NCI-H2196 (cell line): ENCODE measurements at regions not wholly inside any gene's neighbourhood (a gene's known extent, or its start where the extent isn't known, plus 50 kb on each side); places are given as distances from the start of the nearest gene placed in this dataset.
A peak's percentile ranks its signal among the peaks of the same experiment; 100 is the strongest.
"Not testable (repeated sequence)": the region's sequence is repeated elsewhere in the genome, so short reads cannot be mapped to it uniquely, and the experiment has no call there.

Experiments used
- DNase-seq: peaks from one replicate; lab custom pipeline; 2025; ENCODE audit not compliant: unreplicated experiment; lab: John Stamatoyannopoulos, UW

DNA sequence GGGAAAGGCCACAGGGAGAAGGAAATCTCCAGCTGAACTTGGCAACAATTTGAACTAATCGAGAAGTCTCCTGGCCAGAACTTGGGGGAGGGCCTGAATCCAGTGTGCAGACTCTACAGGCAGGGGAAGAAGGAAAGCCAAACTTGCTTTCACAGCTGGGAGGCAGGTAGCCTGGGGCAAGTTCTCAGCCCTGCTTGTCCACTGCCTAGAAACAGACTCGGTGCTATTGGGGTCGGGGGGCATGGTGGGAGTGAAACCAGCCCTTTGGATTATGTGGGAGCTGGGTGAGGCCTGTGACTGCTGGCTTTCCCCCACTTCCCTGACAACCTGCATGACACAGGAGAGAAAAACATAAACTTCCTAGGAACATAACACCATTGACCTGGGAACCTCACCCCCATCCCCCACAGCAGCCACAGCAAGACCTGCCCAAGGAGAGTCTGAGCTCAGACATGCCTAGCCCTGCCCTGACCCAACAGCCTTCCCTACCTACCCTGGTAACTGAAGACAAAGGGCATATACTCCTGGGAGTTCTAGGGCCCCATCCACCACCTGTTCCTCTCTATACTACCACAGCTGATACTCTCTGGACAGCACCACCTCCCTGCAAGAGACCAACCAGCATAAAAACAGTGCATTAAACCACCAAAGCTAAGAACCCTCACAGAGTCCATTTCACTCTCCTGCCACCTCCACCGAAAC lies 103.7 kb upstream of the MNS1 start:
- no peak for DNase-seq

GRCh38 chr15:56557415-56557814 lies 92.5 kb upstream of the MNS1 start:
- DNase-seq, result no peak

- DNase-seq, result no peak
Measured at GRCh38 chr15:56553486-56553885, 88.5 kb upstream of the MNS1 start.

- no peak for DNase-seq
Measured at GRCh38 chr15:56552659-56553058, 87.7 kb upstream of the MNS1 start.

- DNase-seq, result not testable (repeated sequence)
Measured at GRCh38 chr15:56540570-56540969, 75.6 kb upstream of the MNS1 start.

DNA sequence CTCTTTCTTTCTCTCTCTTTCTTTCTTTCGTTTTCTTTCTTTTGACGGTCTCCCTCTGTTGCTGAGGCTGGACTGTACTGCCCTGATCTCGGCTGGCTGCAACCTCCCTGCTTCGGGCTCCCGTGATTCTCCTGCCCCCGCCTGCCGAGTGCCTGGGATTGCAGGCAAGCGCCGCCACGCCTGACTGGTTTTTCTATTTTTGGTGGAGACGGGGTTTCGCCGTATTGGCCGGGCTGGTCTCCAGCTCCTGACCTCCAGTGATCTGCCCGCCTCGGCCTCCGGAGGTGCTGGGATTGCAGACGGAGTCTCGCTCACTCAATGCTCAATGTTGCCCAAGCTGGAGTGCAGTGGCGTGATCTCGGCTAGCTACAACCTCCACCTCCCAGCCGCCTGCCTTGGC lies 75.2 kb upstream of the MNS1 start:
- DNase-seq, result not testable (repeated sequence)

DNA sequence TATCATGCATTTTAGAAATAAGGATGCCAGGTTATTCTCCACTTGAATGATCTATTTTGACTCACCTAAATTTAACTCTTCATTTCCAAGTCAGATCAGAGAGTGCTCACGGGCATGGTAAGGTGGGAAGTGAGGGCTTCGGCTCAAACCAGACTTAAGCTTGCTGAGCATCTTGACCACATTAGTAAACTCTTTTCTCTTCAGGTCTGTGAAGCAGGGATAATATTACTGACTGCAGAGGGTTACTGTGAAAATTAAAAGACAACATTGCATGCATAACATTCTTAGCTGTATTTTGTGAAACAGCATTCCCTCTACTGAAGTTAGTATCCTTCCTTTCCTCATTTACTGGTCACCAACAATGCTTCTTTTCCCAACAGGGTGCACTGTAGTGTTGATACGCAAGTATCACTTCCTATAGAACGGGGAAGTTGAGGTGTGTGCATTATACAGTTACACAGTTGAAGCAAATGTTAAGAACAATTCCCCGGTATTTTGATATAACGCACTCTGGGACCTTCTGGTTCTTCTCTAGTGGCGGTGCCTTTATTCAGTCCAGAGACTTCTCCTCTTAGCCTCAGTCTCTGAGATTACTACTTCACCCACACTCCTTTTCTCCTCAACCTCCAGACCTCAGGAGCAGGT lies 74.1 kb upstream of the MNS1 start:
- no peak for DNase-seq

DNA sequence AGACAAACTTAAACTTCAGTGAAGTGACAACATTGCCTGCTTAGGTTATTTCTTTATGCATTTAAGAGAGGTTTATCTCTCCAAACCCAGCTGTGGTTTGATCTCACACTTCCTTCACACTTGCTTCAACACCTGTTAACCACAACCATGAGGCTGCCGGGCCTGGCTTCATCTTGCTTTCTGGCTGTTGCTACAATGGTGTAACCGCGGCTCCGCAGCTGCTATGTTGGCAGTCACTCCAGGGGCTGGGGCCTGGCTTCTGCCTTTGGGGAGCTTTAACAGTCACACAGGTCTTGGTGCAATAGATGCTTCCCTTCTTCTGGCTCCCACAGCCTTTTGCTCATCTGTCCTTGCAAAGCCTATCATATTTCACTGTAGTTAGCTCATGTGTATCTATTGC lies 72.9 kb upstream of the MNS1 start:
- peak; percentile 3 for DNase-seq

DNA sequence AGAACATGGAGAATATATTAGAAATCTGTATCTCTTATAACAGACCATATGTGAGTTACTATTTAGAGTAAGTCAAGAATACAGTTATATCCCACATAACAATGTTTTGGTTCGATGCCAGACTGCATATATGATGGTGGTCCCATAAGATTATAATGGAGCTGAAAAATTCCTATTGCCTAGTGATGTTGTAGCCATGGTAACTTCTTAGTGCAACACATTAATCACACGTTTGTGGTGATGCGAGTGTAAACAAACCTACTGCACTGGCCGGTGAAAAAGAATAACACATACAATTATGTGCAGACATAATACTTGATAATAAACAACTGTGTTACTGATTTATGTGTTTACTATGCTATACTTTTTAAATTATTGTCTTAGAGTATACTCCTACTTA lies 69.8 kb upstream of the MNS1 start:
- no peak for DNase-seq

- DNase-seq, result no peak
Measured at GRCh38 chr15:56533731-56534403, 68.9 kb upstream of the MNS1 start.

DNA sequence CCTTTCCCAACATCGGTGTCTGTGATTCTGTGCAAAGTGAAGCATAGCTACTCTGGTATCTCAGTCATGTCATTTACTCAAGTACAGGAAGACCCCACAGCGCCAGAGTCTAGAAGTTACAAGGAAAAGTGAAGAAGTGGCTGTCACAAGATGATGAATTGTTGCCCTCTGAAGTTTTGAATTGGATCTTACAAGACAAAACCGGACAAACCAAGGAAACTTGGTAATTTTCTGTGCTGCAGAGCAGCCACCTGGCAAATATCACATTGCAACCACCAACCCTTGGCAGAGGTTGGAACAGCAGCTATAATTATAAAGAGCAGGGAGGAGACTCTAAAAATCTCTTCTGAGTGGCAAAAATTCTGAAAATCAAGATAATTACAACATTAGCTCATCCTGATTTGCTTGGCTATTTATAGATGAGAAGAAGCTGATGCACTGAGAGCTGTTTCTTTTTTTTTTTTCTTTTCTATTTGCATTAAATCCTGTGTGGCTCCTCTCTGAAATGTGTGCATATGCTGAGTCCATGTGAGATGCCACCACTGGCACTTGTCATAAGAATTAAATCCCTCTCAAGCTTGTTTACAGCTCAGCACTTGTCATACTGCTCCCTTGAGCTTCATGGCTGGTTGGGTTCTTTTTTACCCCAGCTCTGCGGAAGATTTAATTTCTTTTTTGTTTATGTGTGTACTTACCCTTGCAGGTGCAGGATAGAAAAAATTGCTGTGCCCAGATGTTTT lies 68.0 kb upstream of the MNS1 start:
- no peak for DNase-seq

- DNase-seq, result no peak
Measured at GRCh38 chr15:56530157-56530556, 65.2 kb upstream of the MNS1 start.

- no peak for DNase-seq
Measured at GRCh38 chr15:56528136-56528535, 63.2 kb upstream of the MNS1 start.

GRCh38 chr15:56524915-56525314 lies 60.0 kb upstream of the MNS1 start:
- no peak for DNase-seq

- no peak for DNase-seq
Measured at GRCh38 chr15:56523521-56523920, 58.6 kb upstream of the MNS1 start.

- no peak for DNase-seq
Measured at GRCh38 chr15:56519000-56519399, 54.1 kb upstream of the MNS1 start.
